IMR-90 (cell line): ENCODE measurements at regions not wholly inside any gene's neighbourhood (a gene's known extent, or its start where the extent isn't known, plus 50 kb on each side); places are given as distances from the start of the nearest gene placed in this dataset.

Source experiments
- CEBPB ChIP-seq: IDR thresholded peaks from 2 replicates; pipeline ENCODE4 v1.6.1; 2012; ENCODE audit warnings: low read depth, low read length, improper control_type of control experiment
- CTCF ChIP-seq: conservative IDR thresholded peaks from 2 replicates; pipeline ENCODE4 v1.5.1; 2012; ENCODE audit warnings: mild to moderate bottlenecking, low read depth, low read length, improper control_type of control experiment
- MAFK ChIP-seq: IDR thresholded peaks from 2 replicates; pipeline ENCODE4 v1.6.1; 2012; ENCODE audit warnings: low read depth, low read length, improper control_type of control experiment
- MAZ ChIP-seq: IDR thresholded peaks from 2 replicates; pipeline ENCODE4 v1.6.1; 2012; ENCODE audit warnings: low read depth, mild to moderate bottlenecking, low read length, improper control_type of control experiment, moderate library complexity, borderline replicate concordance
- MXI1 ChIP-seq: IDR thresholded peaks from 2 replicates; pipeline ENCODE4 v1.6.1; 2012; ENCODE audit warnings: low read depth, mild to moderate bottlenecking, low read length, moderate library complexity, borderline replicate concordance
- NFE2L2 ChIP-seq: fragments of 150-350 bp; IDR thresholded peaks from 2 replicates; pipeline ENCODE4 v1.6.1; 2016; ENCODE audit warnings: low read depth, mild to moderate bottlenecking, low read length
- POLR2A ChIP-seq: IDR thresholded peaks from 2 replicates; pipeline ENCODE4 v1.6.1; 2012; ENCODE audit warnings: mild to moderate bottlenecking, low read depth, low read length
- RAD21 ChIP-seq: IDR thresholded peaks from 2 replicates; pipeline ENCODE4 v1.6.1; 2012; ENCODE audit warnings: low read length, improper control_type of control experiment
- RCOR1 ChIP-seq: IDR thresholded peaks from 2 replicates; pipeline ENCODE4 v1.6.1; 2012; ENCODE audit warnings: mild to moderate bottlenecking, low read length, improper control_type of control experiment; ENCODE audit not compliant: insufficient replicate concordance
- RFX5 ChIP-seq: IDR thresholded peaks from 2 replicates; pipeline ENCODE4 v1.8.0; 2012; ENCODE audit warnings: low read depth, mild to moderate bottlenecking, low read length, moderate library complexity
- SMC3 ChIP-seq: fragments of 150-350 bp; IDR thresholded peaks from 2 replicates; pipeline ENCODE4 v1.6.1; 2016; ENCODE audit warnings: low read depth, mild to moderate bottlenecking, antibody characterized with exemption, low read length, moderate library complexity
- USF2 ChIP-seq: fragments of 150-350 bp; IDR thresholded peaks from 2 replicates; pipeline ENCODE4 v1.6.1; 2017; ENCODE audit warnings: mild to moderate bottlenecking, antibody characterized with exemption, low read length, low read depth

GRCh38 chr4:170769862-170770261, 680.1 kb upstream of the AADAT start:
- no peak for TF ChIP-seq CTCF
- TF ChIP-seq POLR2A = no peak
- TF ChIP-seq NFE2L2 = no peak
- TF ChIP-seq SMC3 = no peak
- no peak for TF ChIP-seq MAZ
- no peak for TF ChIP-seq RAD21
- TF ChIP-seq RCOR1 = no peak
- no peak for TF ChIP-seq MAFK
- no peak for TF ChIP-seq CEBPB
- TF ChIP-seq USF2 = no peak
- TF ChIP-seq MXI1 = no peak
- TF ChIP-seq RFX5 = no peak
